Tibial artery (tissue), 4 donors: ENCODE measurements at regions not wholly inside any gene's neighbourhood (a gene's known extent, or its start where the extent isn't known, plus 50 kb on each side); places are given as distances from the start of the nearest gene placed in this dataset.

Experiments used
- DNase-seq, 2 donors: peaks; one replicate each; pipeline ENCODE4 v3.0.0-alpha.2; 2019
- H3K27ac ChIP-seq, 2 donors: fragments of 200-600 bp; sonication (generic) in 1 of 2; 1 replicate in 1 of 2; 2 replicates in 1 of 2; pipeline ENCODE4 v1.5.1; 2018 to 2019; ENCODE audit warnings: mild to moderate bottlenecking in 1 of 2
- H3K27me3 ChIP-seq, 2 donors: fragments of 200-600 bp; sonication (generic) in 1 of 2; one replicate each; pipeline versions ENCODE4 v1.5.1 to v1.6.0; 2016 to 2019
- H3K36me3 ChIP-seq, 3 donors: fragments of 200-600 bp; sonication (generic) in 2 of 3; one replicate each; pipeline ENCODE4 v1.5.1; 2016 to 2019; ENCODE audit warnings: mild to moderate bottlenecking in 2 of 3
- H3K4me1 ChIP-seq, 4 donors: fragments of 200-600 bp; sonication (generic) in 2 of 4; 1 replicate in 3 of 4; 2 replicates in 1 of 4; pipeline ENCODE4 v1.5.1; 2016 to 2019
- H3K4me3 ChIP-seq, 2 donors: fragments of 200-600 bp; sonication (generic) in 1 of 2; 1 replicate in 1 of 2; 2 replicates in 1 of 2; pipeline ENCODE4 v1.5.1; 2018 to 2019; ENCODE audit warnings: mild to moderate bottlenecking in 2 of 2
- H3K9me3 ChIP-seq, 3 donors: fragments of 200-600 bp; sonication (generic) in 1 of 3; one replicate each; pipeline ENCODE4 v1.5.1; 2016 to 2019
- CTCF ChIP-seq, 2 experiments: fragments of 200-600 bp in 1 of 2; fragments of 450-650 bp in 1 of 2; IDR thresholded peaks; one replicate each; pipeline ENCODE4 v1.5.1; 2017 to 2019; ENCODE audit warnings: antibody characterized with exemption in 2 of 2, mild to moderate bottlenecking in 1 of 2, moderate library complexity in 1 of 2
- intact Hi-C: fragments of 100-400 bp; cut with DNase I; formaldehyde crosslinking; loops from one replicate; pipeline ENCODE4 v1.15.0; 2023; ENCODE audit warnings: low total_unique reads

GRCh38 chr6:98605705-98606104 lies 228.7 kb upstream of the POU3F2 start:
- intact Hi-C loops = no loop called here
- Histone ChIP-seq H3K9me3 (peaks cover 0 to 6% (median 0%) of the 10 kb centered on the region in 3 donors), H3K27ac (no peak overlapping the region), H3K4me3 (no peak overlapping the region), H3K36me3 (no peaks in the 10 kb centered on the region), H3K4me1 (no peaks in the 10 kb centered on the region), H3K27me3 (no peaks in the 10 kb centered on the region)
- TF ChIP-seq CTCF (IDR thresholded peaks at IDR 0.05) = no peak
- DNase-seq = no peak

- DNase-seq = no peak
- intact Hi-C loops = no loop called here
- Histone ChIP-seq H3K4me1 (no peaks in the 10 kb centered on the region), H3K4me3 (no peak overlapping the region), H3K9me3 (no peaks in the 10 kb centered on the region), H3K27me3 (no peaks in the 10 kb centered on the region), H3K36me3 (no peaks in the 10 kb centered on the region), H3K27ac (no peak overlapping the region)
- no peak for TF ChIP-seq CTCF (IDR thresholded peaks at IDR 0.05)
Measured at GRCh38 chr6:98627129-98627775, 207.1 kb upstream of the POU3F2 start.

GRCh38 chr6:98633886-98634285 lies 200.5 kb upstream of the POU3F2 start:
- intact Hi-C loops = no loop called here
- Histone ChIP-seq H3K4me1 (no peaks in the 10 kb centered on the region), H3K36me3 (no peaks in the 10 kb centered on the region), H3K27ac (no peak overlapping the region), H3K27me3 (no peaks in the 10 kb centered on the region), H3K4me3 (no peak overlapping the region), H3K9me3 (no peaks in the 10 kb centered on the region)
- no peak for TF ChIP-seq CTCF (IDR thresholded peaks at IDR 0.05)
- no peak for DNase-seq

- Histone ChIP-seq H3K27ac (no peak overlapping the region), H3K36me3 (no peaks in the 10 kb centered on the region), H3K4me1 (no peaks in the 10 kb centered on the region), H3K4me3 (no peak overlapping the region), H3K27me3 (no peaks in the 10 kb centered on the region), H3K9me3 (no peaks in the 10 kb centered on the region)
- TF ChIP-seq CTCF (IDR thresholded peaks at IDR 0.05) = no peak
- intact Hi-C loops = no loop called here
- DNase-seq = no peak
Measured at GRCh38 chr6:98634569-98634968, 199.8 kb upstream of the POU3F2 start.

- H3K4me3 ChIP-seq = no peak overlapping the region
- no peaks in the 10 kb centered on the region for H3K27me3 ChIP-seq
- intact Hi-C loops = no loop called here
- H3K27ac ChIP-seq = no peak overlapping the region
- no peaks in the 10 kb centered on the region for H3K36me3 ChIP-seq
- TF ChIP-seq CTCF (IDR thresholded peaks at IDR 0.05) = no peak
- DNase-seq = no peak
- no peaks in the 10 kb centered on the region for H3K4me1 ChIP-seq
- H3K9me3 ChIP-seq = no peaks in the 10 kb centered on the region
Measured at GRCh38 chr6:98635191-98635590, 199.2 kb upstream of the POU3F2 start.

GRCh38 chr6:98636941-98637340 lies 197.4 kb upstream of the POU3F2 start:
- Histone ChIP-seq H3K27ac (no peak overlapping the region), H3K9me3 (no peaks in the 10 kb centered on the region), H3K36me3 (no peaks in the 10 kb centered on the region), H3K4me1 (no peaks in the 10 kb centered on the region), H3K4me3 (no peak overlapping the region), H3K27me3 (no peaks in the 10 kb centered on the region)
- intact Hi-C loops = no loop called here
- DNase-seq = no peak
- TF ChIP-seq CTCF (IDR thresholded peaks at IDR 0.05) = no peak
